ENCODE measurements at regions not wholly inside any gene's neighbourhood (a gene's known extent, or its start where the extent isn't known, plus 50 kb on each side); places are given as distances from the start of the nearest gene placed in this dataset.

GRCh38 chr10:9028231-9028630, 973.7 kb downstream of the GATA3 start:
- H3K9me3 ChIP-seq (ENCODE audit: low read depth) = no peaks in the 10 kb centered on the region
- H3F3A ChIP-seq (ENCODE audit: low read depth) = no peaks in the 10 kb centered on the region
- Mint-ChIP-seq H3K4me3 (no peak overlapping the region), H3K9me3 (no peaks in the 10 kb centered on the region), H3K4me1 (no peaks in the 10 kb centered on the region), H3K27ac (no peak overlapping the region), H3K27me3 (ENCODE audit: insufficient read depth, low read depth) (no peaks in the 10 kb centered on the region), H3K36me3 (no peaks in the 10 kb centered on the region)
- no peaks in the 10 kb centered on the region for H3K36me3 ChIP-seq
- no peak overlapping the region for H3K9ac ChIP-seq
- TF ChIP-seq EZH2 (IDR thresholded peaks at IDR 0.05) (no peak), CTCF (IDR thresholded peaks at IDR 0.05) (no peak), EZH2phosphoT487 (IDR thresholded peaks at IDR 0.05) (no peak)
- H3K4me1 ChIP-seq = no peaks in the 10 kb centered on the region
- no peaks in the 10 kb centered on the region for H3K79me2 ChIP-seq (ENCODE audit: low read depth)
- no peak overlapping the region for H2AFZ ChIP-seq (replicated peaks)
- DNase-seq (ENCODE audit: low spot score) = no peak
- H3K4me2 ChIP-seq = no peak overlapping the region
- no peak overlapping the region for H3K4me3 ChIP-seq
- H4K20me1 ChIP-seq (ENCODE audit: low read depth) = no peaks in the 10 kb centered on the region
- H3K27me3 ChIP-seq = no peaks in the 10 kb centered on the region
- no peak overlapping the region for H3K27ac ChIP-seq

GRCh38 chr10:9035355-9035754, 980.9 kb downstream of the GATA3 start:
- Mint-ChIP-seq H3K27ac (no peak overlapping the region), H3K4me3 (no peak overlapping the region), H3K9me3 (no peaks in the 10 kb centered on the region), H3K27me3 (ENCODE audit: insufficient read depth, low read depth) (peaks cover 2% of the 10 kb centered on the region), H3K4me1 (no peaks in the 10 kb centered on the region), H3K36me3 (no peaks in the 10 kb centered on the region)
- H3K27ac ChIP-seq = no peak overlapping the region
- H3K4me1 ChIP-seq = no peaks in the 10 kb centered on the region
- H3K9me3 ChIP-seq (ENCODE audit: low read depth) = no peaks in the 10 kb centered on the region
- no peaks in the 10 kb centered on the region for H3K36me3 ChIP-seq
- DNase-seq (ENCODE audit: low spot score) = no peak
- H3K4me2 ChIP-seq = no peak overlapping the region
- no peaks in the 10 kb centered on the region for H4K20me1 ChIP-seq (ENCODE audit: low read depth)
- no peak overlapping the region for H3K4me3 ChIP-seq
- H3F3A ChIP-seq (ENCODE audit: low read depth) = no peaks in the 10 kb centered on the region
- H2AFZ ChIP-seq (replicated peaks) = no peak overlapping the region
- TF ChIP-seq EZH2phosphoT487 (IDR thresholded peaks at IDR 0.05) (no peak), EZH2 (IDR thresholded peaks at IDR 0.05) (no peak), CTCF (IDR thresholded peaks at IDR 0.05) (no peak)
- no peaks in the 10 kb centered on the region for H3K27me3 ChIP-seq
- no peaks in the 10 kb centered on the region for H3K79me2 ChIP-seq (ENCODE audit: low read depth)
- no peak overlapping the region for H3K9ac ChIP-seq

- H3K9me3 Mint-ChIP-seq = no peaks in the 10 kb centered on the region
- no peaks in the 10 kb centered on the region for H3K36me3 Mint-ChIP-seq
- H3K27ac Mint-ChIP-seq = no peak overlapping the region
- H3K79me2 ChIP-seq (ENCODE audit: low read depth) = no peaks in the 10 kb centered on the region
- H2AFZ ChIP-seq (replicated peaks) = no peak overlapping the region
- no peaks in the 10 kb centered on the region for H3F3A ChIP-seq (ENCODE audit: low read depth)
- H3K4me3 ChIP-seq = no peak overlapping the region
- H3K4me1 ChIP-seq = no peaks in the 10 kb centered on the region
- H3K27me3 ChIP-seq = no peaks in the 10 kb centered on the region
- no peak overlapping the region for H3K9ac ChIP-seq
- H3K4me3 Mint-ChIP-seq = no peak overlapping the region
- H3K36me3 ChIP-seq = no peaks in the 10 kb centered on the region
- H3K4me2 ChIP-seq = no peak overlapping the region
- H3K27ac ChIP-seq = no peak overlapping the region
- TF ChIP-seq EZH2 (IDR thresholded peaks at IDR 0.05) (no peak), EZH2phosphoT487 (IDR thresholded peaks at IDR 0.05) (no peak), CTCF (IDR thresholded peaks at IDR 0.05) (no peak)
- DNase-seq (ENCODE audit: low spot score) = no peak
- no peaks in the 10 kb centered on the region for H4K20me1 ChIP-seq (ENCODE audit: low read depth)
- H3K4me1 Mint-ChIP-seq = no peaks in the 10 kb centered on the region
- H3K9me3 ChIP-seq (ENCODE audit: low read depth) = no peaks in the 10 kb centered on the region
- peaks cover 2% of the 10 kb centered on the region for H3K27me3 Mint-ChIP-seq (ENCODE audit: insufficient read depth, low read depth)
Measured at GRCh38 chr10:9036711-9037204, 982.3 kb downstream of the GATA3 start.

Data from neural progenitor cell (in vitro differentiated cells).